ENCODE measurements at regions not wholly inside any gene's neighbourhood (a gene's known extent, or its start where the extent isn't known, plus 50 kb on each side); places are given as distances from the start of the nearest gene placed in this dataset.

DNA sequence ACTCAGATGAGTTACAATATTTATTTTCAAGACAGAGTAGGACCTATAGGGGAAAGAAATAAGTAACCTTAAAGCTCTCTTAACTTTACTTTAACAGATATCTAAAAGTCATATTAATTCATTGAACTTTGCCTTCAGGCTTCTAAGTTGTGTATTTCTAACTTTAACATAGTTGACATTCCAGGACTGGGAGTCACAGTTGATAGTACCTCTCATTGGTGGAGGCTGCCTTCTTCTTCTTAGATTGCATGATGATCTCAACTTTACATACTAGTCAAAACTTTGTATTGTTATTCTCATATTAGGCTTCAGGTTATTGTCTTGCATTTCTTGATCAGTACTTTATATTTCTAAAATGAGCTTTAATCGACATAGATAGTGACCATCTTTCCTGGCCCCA lies 350.1 kb upstream of the KIF2B start:
- ChIA-PET CTCF (no interaction called here), POLR2A (no interaction called here)
- no peak overlapping the region for H3K4me3 ChIP-seq (ENCODE audit: low read depth, low read length)
- TF ChIP-seq, protein P1, sequence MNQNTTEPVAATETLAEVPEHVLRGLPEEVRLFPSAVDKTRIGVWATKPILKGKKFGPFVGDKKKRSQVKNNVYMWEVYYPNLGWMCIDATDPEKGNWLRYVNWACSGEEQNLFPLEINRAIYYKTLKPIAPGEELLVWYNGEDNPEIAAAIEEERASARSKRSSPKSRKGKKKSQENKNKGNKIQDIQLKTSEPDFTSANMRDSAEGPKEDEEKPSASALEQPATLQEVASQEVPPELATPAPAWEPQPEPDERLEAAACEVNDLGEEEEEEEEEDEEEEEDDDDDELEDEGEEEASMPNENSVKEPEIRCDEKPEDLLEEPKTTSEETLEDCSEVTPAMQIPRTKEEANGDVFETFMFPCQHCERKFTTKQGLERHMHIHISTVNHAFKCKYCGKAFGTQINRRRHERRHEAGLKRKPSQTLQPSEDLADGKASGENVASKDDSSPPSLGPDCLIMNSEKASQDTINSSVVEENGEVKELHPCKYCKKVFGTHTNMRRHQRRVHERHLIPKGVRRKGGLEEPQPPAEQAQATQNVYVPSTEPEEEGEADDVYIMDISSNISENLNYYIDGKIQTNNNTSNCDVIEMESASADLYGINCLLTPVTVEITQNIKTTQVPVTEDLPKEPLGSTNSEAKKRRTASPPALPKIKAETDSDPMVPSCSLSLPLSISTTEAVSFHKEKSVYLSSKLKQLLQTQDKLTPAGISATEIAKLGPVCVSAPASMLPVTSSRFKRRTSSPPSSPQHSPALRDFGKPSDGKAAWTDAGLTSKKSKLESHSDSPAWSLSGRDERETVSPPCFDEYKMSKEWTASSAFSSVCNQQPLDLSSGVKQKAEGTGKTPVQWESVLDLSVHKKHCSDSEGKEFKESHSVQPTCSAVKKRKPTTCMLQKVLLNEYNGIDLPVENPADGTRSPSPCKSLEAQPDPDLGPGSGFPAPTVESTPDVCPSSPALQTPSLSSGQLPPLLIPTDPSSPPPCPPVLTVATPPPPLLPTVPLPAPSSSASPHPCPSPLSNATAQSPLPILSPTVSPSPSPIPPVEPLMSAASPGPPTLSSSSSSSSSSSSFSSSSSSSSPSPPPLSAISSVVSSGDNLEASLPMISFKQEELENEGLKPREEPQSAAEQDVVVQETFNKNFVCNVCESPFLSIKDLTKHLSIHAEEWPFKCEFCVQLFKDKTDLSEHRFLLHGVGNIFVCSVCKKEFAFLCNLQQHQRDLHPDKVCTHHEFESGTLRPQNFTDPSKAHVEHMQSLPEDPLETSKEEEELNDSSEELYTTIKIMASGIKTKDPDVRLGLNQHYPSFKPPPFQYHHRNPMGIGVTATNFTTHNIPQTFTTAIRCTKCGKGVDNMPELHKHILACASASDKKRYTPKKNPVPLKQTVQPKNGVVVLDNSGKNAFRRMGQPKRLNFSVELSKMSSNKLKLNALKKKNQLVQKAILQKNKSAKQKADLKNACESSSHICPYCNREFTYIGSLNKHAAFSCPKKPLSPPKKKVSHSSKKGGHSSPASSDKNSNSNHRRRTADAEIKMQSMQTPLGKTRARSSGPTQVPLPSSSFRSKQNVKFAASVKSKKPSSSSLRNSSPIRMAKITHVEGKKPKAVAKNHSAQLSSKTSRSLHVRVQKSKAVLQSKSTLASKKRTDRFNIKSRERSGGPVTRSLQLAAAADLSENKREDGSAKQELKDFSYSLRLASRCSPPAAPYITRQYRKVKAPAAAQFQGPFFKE (tag by site-specific recombination; IDR thresholded peaks at IDR 0.05; ENCODE audit: borderline replicate concordance), result no peak
- TF ChIP-seq ZNF211 (tag by site-specific recombination; IDR thresholded peaks at IDR 0.05; ENCODE audit: low read depth) (no peak), ZBTB20 (tag by site-specific recombination; IDR thresholded peaks at IDR 0.05) (no peak), ZNF560 (tag by site-specific recombination; IDR thresholded peaks at IDR 0.05; ENCODE audit: borderline replicate concordance) (no peak), ZSCAN16 (tag by site-specific recombination; IDR thresholded peaks at IDR 0.05) (no peak), ZNF184 (tag by site-specific recombination; IDR thresholded peaks at IDR 0.05) (no peak), ZFHX2 (tag by site-specific recombination; conservative IDR thresholded peaks at IDR 0.05) (no peak), ZSCAN23 (tag by site-specific recombination; IDR thresholded peaks at IDR 0.05) (no peak), ZNF423 (tag by site-specific recombination; IDR thresholded peaks at IDR 0.05) (no peak), ZNF664 (tag by site-specific recombination; IDR thresholded peaks at IDR 0.05) (no peak), ZFP37 (tag by site-specific recombination; IDR thresholded peaks at IDR 0.05) (no peak), ZNF529 (tag by site-specific recombination; IDR thresholded peaks at IDR 0.05; ENCODE audit: insufficient replicate concordance) (no peak), ZNF350 (tag by site-specific recombination; IDR thresholded peaks at IDR 0.05) (no peak), ZNF248 (tag by site-specific recombination; IDR thresholded peaks at IDR 0.05) (no peak), SP3 (tag by site-specific recombination; IDR thresholded peaks at IDR 0.05) (no peak), MZF1 (tag by site-specific recombination; IDR thresholded peaks at IDR 0.05; ENCODE audit: borderline replicate concordance) (no peak)
- TF ChIP-seq, protein P2, sequence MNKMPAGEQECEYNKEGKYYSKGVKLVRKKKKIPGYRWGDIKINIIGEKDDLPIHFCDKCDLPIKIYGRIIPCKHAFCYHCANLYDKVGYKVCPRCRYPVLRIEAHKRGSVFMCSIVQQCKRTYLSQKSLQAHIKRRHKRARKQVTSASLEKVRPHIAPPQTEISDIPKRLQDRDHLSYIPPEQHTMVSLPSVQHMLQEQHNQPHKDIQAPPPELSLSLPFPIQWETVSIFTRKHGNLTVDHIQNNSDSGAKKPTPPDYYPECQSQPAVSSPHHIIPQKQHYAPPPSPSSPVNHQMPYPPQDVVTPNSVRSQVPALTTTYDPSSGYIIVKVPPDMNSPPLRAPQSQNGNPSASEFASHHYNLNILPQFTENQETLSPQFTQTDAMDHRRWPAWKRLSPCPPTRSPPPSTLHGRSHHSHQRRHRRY (tag by site-specific recombination; IDR thresholded peaks at IDR 0.05), result no peak
- TF ChIP-seq, protein P3, sequence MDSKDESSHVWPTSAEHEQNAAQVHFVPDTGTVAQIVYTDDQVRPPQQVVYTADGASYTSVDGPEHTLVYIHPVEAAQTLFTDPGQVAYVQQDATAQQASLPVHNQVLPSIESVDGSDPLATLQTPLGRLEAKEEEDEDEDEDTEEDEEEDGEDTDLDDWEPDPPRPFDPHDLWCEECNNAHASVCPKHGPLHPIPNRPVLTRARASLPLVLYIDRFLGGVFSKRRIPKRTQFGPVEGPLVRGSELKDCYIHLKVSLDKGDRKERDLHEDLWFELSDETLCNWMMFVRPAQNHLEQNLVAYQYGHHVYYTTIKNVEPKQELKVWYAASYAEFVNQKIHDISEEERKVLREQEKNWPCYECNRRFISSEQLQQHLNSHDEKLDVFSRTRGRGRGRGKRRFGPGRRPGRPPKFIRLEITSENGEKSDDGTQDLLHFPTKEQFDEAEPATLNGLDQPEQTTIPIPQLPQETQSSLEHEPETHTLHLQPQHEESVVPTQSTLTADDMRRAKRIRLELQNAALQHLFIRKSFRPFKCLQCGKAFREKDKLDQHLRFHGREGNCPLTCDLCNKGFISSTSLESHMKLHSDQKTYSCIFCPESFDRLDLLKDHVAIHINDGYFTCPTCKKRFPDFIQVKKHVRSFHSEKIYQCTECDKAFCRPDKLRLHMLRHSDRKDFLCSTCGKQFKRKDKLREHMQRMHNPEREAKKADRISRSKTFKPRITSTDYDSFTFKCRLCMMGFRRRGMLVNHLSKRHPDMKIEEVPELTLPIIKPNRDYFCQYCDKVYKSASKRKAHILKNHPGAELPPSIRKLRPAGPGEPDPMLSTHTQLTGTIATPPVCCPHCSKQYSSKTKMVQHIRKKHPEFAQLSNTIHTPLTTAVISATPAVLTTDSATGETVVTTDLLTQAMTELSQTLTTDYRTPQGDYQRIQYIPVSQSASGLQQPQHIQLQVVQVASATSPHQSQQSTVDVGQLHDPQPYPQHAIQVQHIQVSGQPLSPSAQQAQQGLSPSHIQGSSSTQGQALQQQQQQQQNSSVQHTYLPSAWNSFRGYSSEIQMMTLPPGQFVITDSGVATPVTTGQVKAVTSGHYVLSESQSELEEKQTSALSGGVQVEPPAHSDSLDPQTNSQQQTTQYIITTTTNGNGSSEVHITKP (tag by site-specific recombination; IDR thresholded peaks at IDR 0.05), result no peak
- TF ChIP-seq, protein P4, sequence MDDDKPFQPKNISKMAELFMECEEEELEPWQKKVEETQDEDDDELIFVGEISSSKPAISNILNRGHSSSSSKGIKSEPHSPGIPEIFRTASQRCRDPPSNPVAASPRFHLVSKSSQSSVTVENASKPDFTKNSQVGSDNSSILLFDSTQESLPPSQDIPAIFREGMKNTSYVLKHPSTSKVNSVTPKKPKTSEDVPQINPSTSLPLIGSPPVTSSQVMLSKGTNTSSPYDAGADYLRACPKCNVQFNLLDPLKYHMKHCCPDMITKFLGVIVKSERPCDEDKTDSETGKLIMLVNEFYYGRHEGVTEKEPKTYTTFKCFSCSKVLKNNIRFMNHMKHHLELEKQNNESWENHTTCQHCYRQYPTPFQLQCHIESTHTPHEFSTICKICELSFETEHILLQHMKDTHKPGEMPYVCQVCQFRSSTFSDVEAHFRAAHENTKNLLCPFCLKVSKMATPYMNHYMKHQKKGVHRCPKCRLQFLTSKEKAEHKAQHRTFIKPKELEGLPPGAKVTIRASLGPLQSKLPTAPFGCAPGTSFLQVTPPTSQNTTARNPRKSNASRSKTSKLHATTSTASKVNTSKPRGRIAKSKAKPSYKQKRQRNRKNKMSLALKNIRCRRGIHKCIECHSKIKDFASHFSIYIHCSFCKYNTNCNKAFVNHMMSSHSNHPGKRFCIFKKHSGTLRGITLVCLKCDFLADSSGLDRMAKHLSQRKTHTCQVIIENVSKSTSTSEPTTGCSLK (tag by site-specific recombination; IDR thresholded peaks at IDR 0.05), result no peak
- no peaks in the 10 kb centered on the region for H3K36me3 ChIP-seq (ENCODE audit: control insufficient read depth in 2 of 2, insufficient read depth in 1 of 2, low read length in 2 of 2)
- H3K27ac ChIP-seq (ENCODE audit: extremely low read depth, low read depth, low read length), result no peak overlapping the region
- no peaks in the 10 kb centered on the region for H3K9me3 ChIP-seq (ENCODE audit: control insufficient read depth, insufficient read depth, low read depth, low read length)
- H3K4me1 ChIP-seq (ENCODE audit: control insufficient read depth, insufficient read depth, low read length), result no peaks in the 10 kb centered on the region
